H1 (cell line): ENCODE measurements at regions not wholly inside any gene's neighbourhood (a gene's known extent, or its start where the extent isn't known, plus 50 kb on each side); places are given as distances from the start of the nearest gene placed in this dataset.

Source experiments
- CTCF ChIA-PET: fragments of 300-600 bp; sonication (Branson Sonifier 250); formaldehyde crosslinking; loops from one replicate; lab custom pipeline; 2021; ENCODE audit not compliant: partially characterized antibody; lab: Charles Lee
- POLR2A ChIA-PET: fragments of 300-600 bp; sonication (Branson Sonifier 250); formaldehyde crosslinking; loops from one replicate; lab custom pipeline; 2021; ENCODE audit warnings: inconsistent platforms; ENCODE audit not compliant: partially characterized antibody; lab: Charles Lee
- DNase-seq, 2 experiments: peaks; one replicate each; pipeline versions ENCODE4 v3.0.0 to v3.0.0-alpha.2; 2010 to 2022; ENCODE audit warnings: low spot score in 2 of 2, low read depth in 1 of 2, mixed read lengths in 1 of 2
- FAIRE-seq: peaks from 2 replicates; lab custom pipeline; 2011; peaks lifted over from hg19 to GRCh38; lab: Jason Lieb, UNC
- H2AFZ ChIP-seq: 2 replicates; pipeline ENCODE4 v1.8.1; 2012; ENCODE audit warnings: low read length, inconsistent platforms
- H2AK5ac ChIP-seq: 2 replicates; pipeline ENCODE4 v1.6.1; 2013; ENCODE audit warnings: low read depth, low read length
- H2BK120ac ChIP-seq: replicated peaks from 2 replicates; pipeline ENCODE3; 2013; ENCODE audit warnings: low read depth, low read length, inconsistent platforms
- H2BK12ac ChIP-seq: 2 replicates; pipeline ENCODE4 v1.6.1; 2013; ENCODE audit warnings: low read depth, low read length
- H2BK15ac ChIP-seq: 2 replicates; pipeline ENCODE4 v1.6.1; 2013; ENCODE audit warnings: low read length
- H2BK20ac ChIP-seq: 2 replicates; pipeline ENCODE4 v1.6.1; 2013; ENCODE audit warnings: low read length
- H2BK5ac ChIP-seq: 2 replicates; pipeline ENCODE4 v1.6.1; 2013; ENCODE audit warnings: low read depth, low read length
- H3K14ac ChIP-seq: 2 replicates; pipeline ENCODE4 v1.6.1; 2013; ENCODE audit warnings: inconsistent platforms; ENCODE audit not compliant: insufficient read length
- H3K18ac ChIP-seq: 2 replicates; pipeline ENCODE4 v1.6.1; 2013; ENCODE audit warnings: low read length; ENCODE audit errors: extremely low read depth
- H3K23ac ChIP-seq: 2 replicates; pipeline ENCODE4 v1.6.1; 2013; ENCODE audit warnings: inconsistent platforms; ENCODE audit not compliant: insufficient read length
- H3K23me2 ChIP-seq: 2 replicates; pipeline ENCODE4 v1.6.1; 2013; ENCODE audit warnings: low read depth, low read length
- H3K27ac ChIP-seq: 2 replicates; pipeline ENCODE4 v1.6.1; 2011; ENCODE audit warnings: low read depth, low read length, inconsistent platforms
- H3K27me3 ChIP-seq, 4 experiments: replicated peaks in 1 of 4; 1 replicate in 1 of 4; 2 replicates in 3 of 4; pipeline versions ENCODE4 v1.6.1 to v1.8.1; 2011 to 2013; ENCODE audit warnings: low read length in 3 of 4, mild to moderate bottlenecking in 3 of 4, inconsistent platforms in 2 of 4, mixed read lengths in 2 of 4, moderate library complexity in 1 of 4; ENCODE audit not compliant: control insufficient read depth in 3 of 4, insufficient read depth in 3 of 4; ENCODE audit errors: extremely low read depth in 1 of 4
- H3K36me3 ChIP-seq, 4 experiments: 2 replicates each; pipeline versions ENCODE4 v1.6.1 to v1.8.1; 2011 to 2013; ENCODE audit warnings: mild to moderate bottlenecking in 4 of 4, low read length in 3 of 4, moderate library complexity in 2 of 4, control low read depth in 1 of 4, inconsistent platforms in 1 of 4; ENCODE audit not compliant: insufficient read depth in 4 of 4, control insufficient read depth in 2 of 4
- H3K4ac ChIP-seq: replicated peaks from 2 replicates; pipeline ENCODE3; 2013; ENCODE audit warnings: low read length, low read depth, mixed read lengths, inconsistent platforms; ENCODE audit not compliant: insufficient read length
- H3K4me1 ChIP-seq, 4 experiments: replicated peaks in 1 of 4; 1 replicate in 1 of 4; 2 replicates in 3 of 4; pipeline versions ENCODE4 v1.6.1 to v1.8.1; 2011 to 2013; ENCODE audit warnings: low read length in 3 of 4, inconsistent platforms in 2 of 4, mixed read lengths in 1 of 4; ENCODE audit not compliant: insufficient read depth in 4 of 4, control insufficient read depth in 3 of 4
- H3K4me2 ChIP-seq, 2 experiments: 2 replicates each; pipeline versions ENCODE4 v1.6.1 to v1.8.1; 2011 to 2013; ENCODE audit warnings: low read depth in 2 of 2, low read length in 2 of 2, control low read depth in 1 of 2, inconsistent platforms in 1 of 2, mild to moderate bottlenecking in 1 of 2; ENCODE audit not compliant: insufficient read depth in 1 of 2
- H3K4me3 ChIP-seq, 4 experiments: fragments of 200-600, 300-600 bp in 1 of 4; sonication (generic), shearing (Covaris generic), sonication (Bioruptor Twin) in 1 of 4; 2 replicates each; pipeline versions ENCODE4 v1.5.1 to v1.8.1; 2011 to 2016; ENCODE audit warnings: low read length in 4 of 4, low read depth in 3 of 4, control low read depth in 2 of 4, inconsistent platforms in 2 of 4, mild to moderate bottlenecking in 2 of 4, mixed read lengths in 1 of 4, moderate library complexity in 1 of 4; ENCODE audit not compliant: insufficient read depth in 2 of 4; ENCODE audit errors: extremely low read depth in 1 of 4
- H3K56ac ChIP-seq: replicated peaks from 2 replicates; pipeline ENCODE3; 2013; ENCODE audit warnings: low read depth, mild to moderate bottlenecking, mixed read lengths, low read length, inconsistent platforms; ENCODE audit not compliant: insufficient read length
- H3K79me1 ChIP-seq: 2 replicates; pipeline ENCODE4 v1.6.1; 2013; ENCODE audit warnings: low read depth, low read length, control low read depth
- H3K79me2 ChIP-seq, 2 experiments: 2 replicates each; pipeline versions ENCODE4 v1.6.1 to v1.8.1; 2012 to 2013; ENCODE audit warnings: low read length in 2 of 2, mild to moderate bottlenecking in 2 of 2, inconsistent platforms in 1 of 2; ENCODE audit not compliant: insufficient read depth in 2 of 2, control insufficient read depth in 1 of 2
- H3K9ac ChIP-seq, 4 experiments: replicated peaks in 1 of 4; 1 replicate in 1 of 4; 2 replicates in 3 of 4; pipeline versions ENCODE4 v1.6.1 to v1.8.1; 2011 to 2013; ENCODE audit warnings: low read depth in 3 of 4, low read length in 3 of 4, control low read depth in 2 of 4, mild to moderate bottlenecking in 2 of 4, moderate library complexity in 2 of 4, inconsistent platforms in 1 of 4; ENCODE audit errors: extremely low read depth in 1 of 4
- H3K9me3 ChIP-seq, 2 experiments: 2 replicates each; pipeline versions ENCODE4 v1.6.1 to v1.8.1; 2012 to 2013; ENCODE audit warnings: mild to moderate bottlenecking in 2 of 2, moderate library complexity in 2 of 2, control low read depth in 1 of 2, inconsistent platforms in 1 of 2, low read depth in 1 of 2, low read length in 1 of 2, mixed read lengths in 1 of 2; ENCODE audit not compliant: insufficient read depth in 2 of 2
- H4K20me1 ChIP-seq, 2 experiments: replicated peaks in 1 of 2; 2 replicates each; pipeline versions ENCODE3 to v1.8.1; 2011 to 2013; ENCODE audit warnings: inconsistent platforms in 2 of 2, low read length in 2 of 2, mild to moderate bottlenecking in 1 of 2; ENCODE audit not compliant: insufficient read depth in 2 of 2, control insufficient read depth in 1 of 2
- H4K5ac ChIP-seq: 2 replicates; pipeline ENCODE4 v1.6.1; 2013; ENCODE audit warnings: low read length, low read depth, mixed read lengths, inconsistent platforms; ENCODE audit not compliant: insufficient read length
- H4K8ac ChIP-seq: 2 replicates; pipeline ENCODE4 v1.8.0; 2013; ENCODE audit warnings: mild to moderate bottlenecking, moderate library complexity, low read length, inconsistent platforms; ENCODE audit not compliant: insufficient read depth; ENCODE audit errors: extremely low read depth
- H4K91ac ChIP-seq: replicated peaks from 2 replicates; pipeline ENCODE3; 2013; ENCODE audit warnings: low read length, mixed read lengths, inconsistent platforms; ENCODE audit not compliant: insufficient read length
- BRCA1 ChIP-seq: IDR thresholded peaks from 2 replicates; pipeline ENCODE4 v1.6.1; 2012; ENCODE audit warnings: low read depth, low read length, improper control_type of control experiment
- CHD2 ChIP-seq: IDR thresholded peaks from 2 replicates; pipeline ENCODE4 v1.6.1; 2012; ENCODE audit warnings: low read length, improper control_type of control experiment
- EGR1 ChIP-seq: IDR thresholded peaks from 2 replicates; pipeline ENCODE4 v1.6.1; 2011; ENCODE audit warnings: low read depth, low read length, borderline replicate concordance
- NANOG ChIP-seq: IDR thresholded peaks from 2 replicates; pipeline ENCODE4 v1.6.1; 2011; ENCODE audit warnings: low read length, low read depth, mild to moderate bottlenecking, inconsistent platforms; ENCODE audit not compliant: insufficient read depth, poor library complexity, severe bottlenecking
- NRF1 ChIP-seq: IDR thresholded peaks from 2 replicates; pipeline ENCODE4 v1.6.1; 2011; ENCODE audit warnings: mild to moderate bottlenecking, low read depth, low read length, improper control_type of control experiment
- SP2 ChIP-seq: IDR thresholded peaks from 2 replicates; pipeline ENCODE4 v1.6.1; 2012; ENCODE audit warnings: mild to moderate bottlenecking, low read length, inconsistent platforms
- SP4 ChIP-seq: IDR thresholded peaks from 2 replicates; pipeline ENCODE4 v1.6.1; 2012; ENCODE audit warnings: low read length, inconsistent platforms
- YY1 ChIP-seq: IDR thresholded peaks from 2 replicates; pipeline ENCODE4 v1.6.1; 2011; ENCODE audit warnings: low read depth, mild to moderate bottlenecking, low read length
- WGBS, 2 experiments: shearing (Covaris generic) in 1 of 2; methylation state at CpG; one replicate each; pipeline versions ENCODE4 v1.1.6 to v1.1.7; 2013 to 2015; ENCODE audit warnings: low lambda C conversion rate in 2 of 2, mixed read lengths in 2 of 2, inconsistent platforms in 1 of 2, low coverage in 1 of 2, missing lambda C conversion rate in 1 of 2; ENCODE audit not compliant: insufficient replicate concordance in 2 of 2, insufficient coverage in 1 of 2, insufficient read length in 1 of 2; ENCODE audit errors: extremely low coverage in 1 of 2, missing lambda C conversion rate in 1 of 2; 5-methylcytosine and 5-hydroxymethylcytosine counted together
- TF ChIP-seq, protein P1 (sequence below), 3 experiments: IDR thresholded peaks; 1 replicate in 2 of 3; 2 replicates in 1 of 3; pipeline versions ENCODE4 v1.5.1 to v1.6.1; 2011; ENCODE audit warnings: low read length in 3 of 3, mild to moderate bottlenecking in 3 of 3, inconsistent platforms in 2 of 3, low read depth in 1 of 3, moderate library complexity in 1 of 3; ENCODE audit not compliant: insufficient read depth in 1 of 3; ENCODE audit errors: control extremely low read depth in 1 of 3

DNA sequence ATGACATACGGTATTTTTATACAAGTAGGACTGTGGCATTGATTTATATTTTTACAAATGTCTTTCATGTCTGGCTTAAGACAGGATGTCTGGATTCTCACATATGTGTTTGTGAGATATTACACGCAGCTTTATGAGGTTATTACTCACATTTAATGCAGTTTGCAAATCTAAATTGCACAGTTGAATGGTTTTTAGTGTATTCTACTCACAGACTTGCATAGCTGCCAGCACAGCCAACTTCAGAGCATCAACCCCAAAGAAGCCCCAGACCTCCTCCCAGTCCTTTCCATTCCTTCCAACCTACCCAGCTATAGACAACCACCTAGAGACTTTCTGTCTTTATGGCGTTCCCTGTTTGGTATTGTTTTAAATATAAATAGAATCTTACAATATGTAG lies 193.8 kb upstream of the SHH start:
- H3K14ac ChIP-seq, result no peak overlapping the region
- H2BK20ac ChIP-seq, result no peak overlapping the region
- no peaks in the 10 kb centered on the region for H3K79me1 ChIP-seq
- no peak overlapping the region for H3K4ac ChIP-seq
- H3K18ac ChIP-seq, result no peak overlapping the region
- H4K8ac ChIP-seq, result no peak overlapping the region
- POLR2A ChIA-PET, result no interaction called here
- 96% methylated on average over 3 of the region's 3 CpGs; no CpG with 5 or more reads in 1 of the 2 experiments for WGBS, 2 experiments
- no peak overlapping the region for H4K5ac ChIP-seq
- H3K9me3 ChIP-seq, result peaks cover 0 to under 1% of the 10 kb centered on the region in 2 experiments; a peak in 1 of 4 replicates
- no peaks in the 10 kb centered on the region for H3K79me2 ChIP-seq
- no peak for FAIRE-seq
- no peak overlapping the region for H2BK5ac ChIP-seq
- DNase-seq, result no peak
- no peaks in the 10 kb centered on the region for H3K23me2 ChIP-seq
- no peak overlapping the region for H3K9ac ChIP-seq
- no peak overlapping the region for H2BK15ac ChIP-seq
- no peak overlapping the region for H3K27ac ChIP-seq
- H3K4me1 ChIP-seq, result no peaks in the 10 kb centered on the region; a peak in 1 of 7 replicates
- H3K36me3 ChIP-seq, result no peaks in the 10 kb centered on the region
- H3K27me3 ChIP-seq, result no peaks in the 10 kb centered on the region
- no peak overlapping the region for H2AFZ ChIP-seq
- TF ChIP-seq CHD2, result no peak
- no peak for TF ChIP-seq NRF1
- TF ChIP-seq SP4, result no peak
- no peak for TF ChIP-seq YY1
- no peak for TF ChIP-seq EGR1
- no peak for TF ChIP-seq NANOG
- TF ChIP-seq BRCA1, result no peak
- TF ChIP-seq, protein P1, sequence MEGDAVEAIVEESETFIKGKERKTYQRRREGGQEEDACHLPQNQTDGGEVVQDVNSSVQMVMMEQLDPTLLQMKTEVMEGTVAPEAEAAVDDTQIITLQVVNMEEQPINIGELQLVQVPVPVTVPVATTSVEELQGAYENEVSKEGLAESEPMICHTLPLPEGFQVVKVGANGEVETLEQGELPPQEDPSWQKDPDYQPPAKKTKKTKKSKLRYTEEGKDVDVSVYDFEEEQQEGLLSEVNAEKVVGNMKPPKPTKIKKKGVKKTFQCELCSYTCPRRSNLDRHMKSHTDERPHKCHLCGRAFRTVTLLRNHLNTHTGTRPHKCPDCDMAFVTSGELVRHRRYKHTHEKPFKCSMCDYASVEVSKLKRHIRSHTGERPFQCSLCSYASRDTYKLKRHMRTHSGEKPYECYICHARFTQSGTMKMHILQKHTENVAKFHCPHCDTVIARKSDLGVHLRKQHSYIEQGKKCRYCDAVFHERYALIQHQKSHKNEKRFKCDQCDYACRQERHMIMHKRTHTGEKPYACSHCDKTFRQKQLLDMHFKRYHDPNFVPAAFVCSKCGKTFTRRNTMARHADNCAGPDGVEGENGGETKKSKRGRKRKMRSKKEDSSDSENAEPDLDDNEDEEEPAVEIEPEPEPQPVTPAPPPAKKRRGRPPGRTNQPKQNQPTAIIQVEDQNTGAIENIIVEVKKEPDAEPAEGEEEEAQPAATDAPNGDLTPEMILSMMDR (IDR thresholded peaks at IDR 0.05; ENCODE audit: control extremely low read depth in 1 of 3, insufficient read depth in 1 of 3, low read depth in 1 of 3, low read length in 3 of 3), result no peak
- no peak for TF ChIP-seq SP2
- H4K20me1 ChIP-seq, result no peaks in the 10 kb centered on the region
- H2BK120ac ChIP-seq, result no peak overlapping the region
- H2BK12ac ChIP-seq, result no peak overlapping the region
- no peak overlapping the region for H3K56ac ChIP-seq
- H3K4me2 ChIP-seq, result no peak overlapping the region
- no peak overlapping the region for H3K23ac ChIP-seq
- no peak overlapping the region for H4K91ac ChIP-seq
- H3K4me3 ChIP-seq, result no peak overlapping the region
- H2AK5ac ChIP-seq, result no peak overlapping the region
- CTCF ChIA-PET, result interaction anchor here (1.5 kb wide), 1 partner anchor 151 kb away, joined by 3 read pairs; no protein-coding TSS in a partner anchor
